Mucosa of descending colon (tissue), 3 donors: ENCODE measurements at regions not wholly inside any gene's neighbourhood (a gene's known extent, or its start where the extent isn't known, plus 50 kb on each side); places are given as distances from the start of the nearest gene placed in this dataset.
"Not testable (repeated sequence)": the region's sequence is repeated elsewhere in the genome, so short reads cannot be mapped to it uniquely, and the experiment has no call there.

Experiments
- ATAC-seq: fragments of 200-7000 bp; cut with Tn5 transposase; one replicate; pipeline ENCODE4 v1.9.1; 2020; ENCODE audit warnings: mild to moderate bottlenecking, moderate library complexity
- DNase-seq, 3 donors: peaks; one replicate each; pipeline ENCODE4 v3.0.0-alpha.2; 2020
- H3K36me3 ChIP-seq: fragments of 200-600 bp; one replicate; pipeline ENCODE4 v1.8.0; 2021; ENCODE audit warnings: low read depth, mild to moderate bottlenecking
- H3K4me1 ChIP-seq: fragments of 200-600 bp; one replicate; pipeline ENCODE4 v1.8.0; 2021; ENCODE audit warnings: low read depth, mild to moderate bottlenecking
- H3K4me3 ChIP-seq: fragments of 200-600 bp; one replicate; pipeline ENCODE4 v1.8.0; 2021; ENCODE audit warnings: mild to moderate bottlenecking
- H3K9me3 ChIP-seq: fragments of 200-600 bp; one replicate; pipeline ENCODE4 v1.8.0; 2021; ENCODE audit warnings: mild to moderate bottlenecking
- intact Hi-C, 2 donors: fragments of 100-400 bp; cut with DNase I in 1 of 2; cut with micrococcal nuclease in 1 of 2; formaldehyde crosslinking; loops; one replicate each; pipeline versions ENCODE4 v1.11.0 to v1.11.1; 2022; cut with DNase I, micrococcal nuclease
- TF ChIP-seq, protein P1 (sequence below): fragments of 200-600 bp; IDR thresholded peaks from one replicate; pipeline ENCODE4 v1.8.0; 2022; ENCODE audit warnings: antibody characterized with exemption, mild to moderate bottlenecking
- donor health status: DM: no; HTN: no; CAD: no; lungs with moderate emphysema.
- donor health status: DM: no; HTN: no; CAD: no.
- donor health status: DM: no; HTN: yes; CAD: no.

DNA sequence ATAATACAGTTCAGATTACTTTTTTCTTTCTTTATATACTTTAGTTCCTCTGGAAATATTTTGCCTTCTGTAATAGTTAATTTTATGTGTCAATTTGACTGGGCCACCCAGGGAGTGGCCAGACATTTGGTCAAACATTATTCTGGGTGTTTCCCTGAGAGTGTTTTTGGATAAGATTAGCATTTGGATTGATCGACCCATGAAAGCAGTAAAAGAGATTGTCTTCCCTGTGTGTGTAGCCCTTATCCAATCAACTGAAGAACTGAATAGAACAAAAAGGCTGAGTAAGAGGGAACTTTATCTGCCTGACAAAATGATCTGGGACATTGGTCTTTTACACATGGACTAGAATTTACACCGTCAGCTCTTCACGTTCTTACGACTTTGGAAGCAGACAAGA lies 1190.1 kb upstream of the FAM98A start:
- ATAC-seq (no peak), DNase-seq (no peak)
- H3K4me1 ChIP-seq: no peaks in the 10 kb centered on the region
- TF ChIP-seq, protein P1, sequence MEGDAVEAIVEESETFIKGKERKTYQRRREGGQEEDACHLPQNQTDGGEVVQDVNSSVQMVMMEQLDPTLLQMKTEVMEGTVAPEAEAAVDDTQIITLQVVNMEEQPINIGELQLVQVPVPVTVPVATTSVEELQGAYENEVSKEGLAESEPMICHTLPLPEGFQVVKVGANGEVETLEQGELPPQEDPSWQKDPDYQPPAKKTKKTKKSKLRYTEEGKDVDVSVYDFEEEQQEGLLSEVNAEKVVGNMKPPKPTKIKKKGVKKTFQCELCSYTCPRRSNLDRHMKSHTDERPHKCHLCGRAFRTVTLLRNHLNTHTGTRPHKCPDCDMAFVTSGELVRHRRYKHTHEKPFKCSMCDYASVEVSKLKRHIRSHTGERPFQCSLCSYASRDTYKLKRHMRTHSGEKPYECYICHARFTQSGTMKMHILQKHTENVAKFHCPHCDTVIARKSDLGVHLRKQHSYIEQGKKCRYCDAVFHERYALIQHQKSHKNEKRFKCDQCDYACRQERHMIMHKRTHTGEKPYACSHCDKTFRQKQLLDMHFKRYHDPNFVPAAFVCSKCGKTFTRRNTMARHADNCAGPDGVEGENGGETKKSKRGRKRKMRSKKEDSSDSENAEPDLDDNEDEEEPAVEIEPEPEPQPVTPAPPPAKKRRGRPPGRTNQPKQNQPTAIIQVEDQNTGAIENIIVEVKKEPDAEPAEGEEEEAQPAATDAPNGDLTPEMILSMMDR: no peak
- intact Hi-C loops: no loop called here
- no peaks in the 10 kb centered on the region for H3K9me3 ChIP-seq
- no peaks in the 10 kb centered on the region for H3K36me3 ChIP-seq
- no peak overlapping the region for H3K4me3 ChIP-seq

DNA sequence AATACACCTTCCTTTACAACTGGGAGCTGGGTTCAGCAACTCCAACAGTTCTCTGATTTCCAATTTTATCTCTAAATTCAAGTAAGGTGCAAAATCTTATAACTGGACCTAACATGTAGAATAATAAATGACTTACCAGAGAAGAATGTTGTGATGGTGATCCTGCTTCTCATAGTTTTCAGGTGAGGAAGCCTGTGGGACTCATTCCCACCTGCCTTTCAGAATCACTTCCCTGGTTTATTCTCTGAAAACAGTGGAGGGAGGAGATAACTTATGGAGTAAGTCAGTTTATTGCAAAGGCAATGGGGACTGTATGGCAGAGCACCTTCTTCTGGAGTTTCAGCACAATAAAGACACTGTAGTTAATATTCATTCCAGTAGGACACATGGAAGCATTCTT lies 1188.2 kb upstream of the FAM98A start:
- no peak for DNase-seq
- H3K36me3 ChIP-seq: no peaks in the 10 kb centered on the region
- TF ChIP-seq, protein P1: no peak
- no peak overlapping the region for H3K4me3 ChIP-seq
- H3K9me3 ChIP-seq: no peaks in the 10 kb centered on the region
- H3K4me1 ChIP-seq: no peaks in the 10 kb centered on the region
- no peak for ATAC-seq
- intact Hi-C loops: no loop called here

DNA sequence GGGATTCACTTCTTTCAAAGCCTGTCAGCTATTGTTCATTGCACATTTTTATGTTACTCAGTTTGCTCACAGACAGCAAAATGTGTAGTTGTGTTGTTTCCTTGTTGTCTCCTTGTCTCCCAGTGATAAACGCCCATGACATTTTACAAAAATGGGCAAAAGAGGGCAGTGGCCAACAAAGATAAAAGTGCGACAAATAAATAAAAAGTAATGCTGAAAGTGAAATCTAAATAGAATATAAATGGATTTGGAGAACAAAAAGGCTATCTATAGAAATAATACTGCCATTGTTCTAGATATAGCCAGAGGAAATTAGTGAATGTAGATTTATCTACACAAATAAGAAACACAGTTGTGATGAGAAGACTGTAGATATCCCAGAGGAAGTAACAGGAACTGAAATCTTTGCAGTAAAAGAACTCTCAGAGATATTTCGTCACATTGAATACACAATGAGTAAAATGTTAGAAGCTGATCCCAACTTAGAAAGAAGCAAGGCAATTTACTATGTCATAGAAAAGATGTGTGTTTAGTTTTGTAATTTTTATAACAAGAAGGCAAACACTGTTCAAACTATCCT lies 1186.2 kb upstream of the FAM98A start:
- no peak for ATAC-seq
- no peaks in the 10 kb centered on the region for H3K9me3 ChIP-seq
- no peaks in the 10 kb centered on the region for H3K36me3 ChIP-seq
- no peak overlapping the region for H3K4me3 ChIP-seq
- TF ChIP-seq, protein P1: no peak
- intact Hi-C loops: no loop called here
- DNase-seq: no peak
- no peaks in the 10 kb centered on the region for H3K4me1 ChIP-seq

DNA sequence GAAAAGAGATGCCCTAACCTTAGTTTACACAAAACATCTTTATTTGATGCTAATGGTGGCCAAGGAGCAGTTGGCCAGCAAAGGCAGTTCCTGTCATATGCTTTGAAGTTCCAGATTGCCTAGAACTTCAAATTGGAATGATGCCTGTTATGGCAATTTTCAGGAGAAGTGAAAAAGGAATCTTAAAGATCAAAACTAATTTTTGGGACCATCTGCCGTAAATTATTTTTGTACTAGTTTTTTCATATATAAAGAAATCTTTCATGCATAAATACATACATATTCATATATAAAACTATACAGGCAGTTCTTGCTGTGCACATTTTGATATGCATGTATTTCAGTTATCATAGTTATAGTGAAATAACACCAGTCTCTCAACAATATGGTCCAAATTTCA lies 1185.6 kb upstream of the FAM98A start:
- Histone ChIP-seq H3K4me3 (no peak overlapping the region), H3K4me1 (no peaks in the 10 kb centered on the region), H3K36me3 (no peaks in the 10 kb centered on the region), H3K9me3 (no peaks in the 10 kb centered on the region)
- no peak for ATAC-seq
- TF ChIP-seq, protein P1: no peak
- no peak for DNase-seq
- intact Hi-C loops: no loop called here

DNA sequence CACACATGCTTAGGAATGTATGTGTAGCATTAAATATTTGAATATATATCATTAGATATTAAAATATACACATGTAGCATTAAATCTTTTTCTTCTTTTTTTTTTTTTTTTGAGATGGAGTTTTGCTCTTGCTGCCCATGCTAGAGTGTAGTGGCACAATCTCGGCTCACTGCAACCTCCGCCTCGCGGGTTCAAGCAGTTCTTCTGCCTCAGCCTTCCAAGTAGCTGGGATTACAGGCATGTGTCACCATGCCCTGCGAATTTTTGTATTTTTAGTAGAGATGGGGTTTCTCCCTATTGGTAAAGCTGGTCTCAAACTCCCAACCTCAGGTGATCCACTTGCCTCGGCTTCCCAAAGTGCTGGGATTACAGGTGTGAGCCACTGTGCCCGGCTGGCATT lies 1151.6 kb upstream of the FAM98A start:
- ATAC-seq, H3K9me3 ChIP-seq, DNase-seq, H3K36me3 ChIP-seq, intact Hi-C loops, H3K4me3 ChIP-seq, H3K4me1 ChIP-seq: not testable (repeated sequence)

DNA sequence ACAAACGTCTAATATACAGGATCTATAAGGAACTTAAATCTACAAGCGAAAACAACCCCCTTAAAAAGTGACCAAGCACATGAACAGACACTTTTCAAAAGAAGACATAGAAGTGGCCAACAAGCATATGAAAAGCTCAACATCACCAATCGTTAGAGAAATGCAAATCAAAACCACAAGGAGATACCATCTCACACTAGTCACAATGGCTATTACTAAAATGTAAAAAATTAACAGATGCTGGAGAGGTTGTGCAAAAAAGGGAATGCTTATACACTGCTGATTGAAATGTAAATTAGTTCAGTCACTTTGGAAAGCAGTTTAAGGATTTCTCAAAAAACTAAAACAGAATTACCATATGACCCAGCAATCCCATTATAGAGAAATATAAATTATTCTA lies 1148.5 kb upstream of the FAM98A start:
- no peak for ATAC-seq

More for the DNA sequence above, 1148.5 kb upstream of the FAM98A start:
- Histone ChIP-seq H3K9me3 (peaks cover 2% of the 10 kb centered on the region), H3K36me3 (no peaks in the 10 kb centered on the region), H3K4me1 (no peaks in the 10 kb centered on the region), H3K4me3 (no peak overlapping the region)
- intact Hi-C loops: no loop called here
- TF ChIP-seq, protein P1: no peak
- DNase-seq: no peak
